OCI-M1 (cell line): ENCODE measurements at regions not wholly inside any gene's neighbourhood (a gene's known extent, or its start where the extent isn't known, plus 50 kb on each side); places are given as distances from the start of the nearest gene placed in this dataset.
"Not testable (repeated sequence)": the region's sequence is repeated elsewhere in the genome, so short reads cannot be mapped to it uniquely, and the experiment has no call there.

Source experiments
- DNase-seq: peaks from one replicate; lab custom pipeline; 2025; lab: John Stamatoyannopoulos, UW

DNA sequence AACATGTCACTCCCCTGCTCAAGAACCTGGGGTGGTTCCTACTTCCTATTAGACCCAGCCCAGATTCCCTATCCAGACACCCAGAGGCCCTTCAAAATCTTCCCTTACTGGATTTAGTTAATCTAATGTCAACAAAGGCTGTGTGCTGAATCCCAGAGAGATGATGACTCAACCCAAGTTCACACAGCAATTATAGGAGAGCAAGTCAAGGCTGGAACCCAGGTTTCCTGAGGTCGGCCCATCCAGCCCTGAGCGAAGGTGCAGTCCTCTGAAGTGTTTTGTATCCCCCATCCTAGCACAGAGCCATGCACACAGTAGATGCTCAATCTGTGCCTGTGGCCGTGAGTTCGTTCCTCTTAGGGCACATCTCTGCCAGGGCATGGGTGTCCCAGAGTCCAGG, 452.1 kb downstream of the GOLGA6L6 start:
- not testable (repeated sequence) for DNase-seq

GRCh38 chr15:20084026-20084425, 457.6 kb downstream of the GOLGA6L6 start:
- DNase-seq, result not testable (repeated sequence)

GRCh38 chr15:20074082-20074481, 467.5 kb downstream of the GOLGA6L6 start:
- not testable (repeated sequence) for DNase-seq

- DNase-seq, result not testable (repeated sequence)
Measured at GRCh38 chr15:20069043-20069442, 472.6 kb downstream of the GOLGA6L6 start.

DNA sequence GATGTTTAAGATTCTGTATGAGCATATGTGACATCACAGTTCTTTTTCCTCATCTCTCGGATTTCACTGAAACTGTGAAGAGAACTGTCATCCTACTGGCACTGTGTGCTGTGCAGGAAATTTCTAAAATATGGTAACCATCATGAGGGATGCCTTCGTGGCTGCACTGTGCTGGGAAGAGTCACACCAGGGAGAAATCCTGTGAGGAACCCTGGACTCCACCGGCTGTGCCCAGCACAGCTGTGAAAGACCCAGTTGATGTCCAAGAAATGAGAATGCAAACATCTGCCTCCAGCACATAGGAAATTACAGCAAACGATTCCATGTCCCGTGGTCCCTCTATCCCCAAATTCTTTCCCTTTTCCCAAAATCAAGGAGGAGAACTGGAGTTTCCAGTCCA, 475.4 kb downstream of the GOLGA6L6 start:
- DNase-seq, result not testable (repeated sequence)

DNA sequence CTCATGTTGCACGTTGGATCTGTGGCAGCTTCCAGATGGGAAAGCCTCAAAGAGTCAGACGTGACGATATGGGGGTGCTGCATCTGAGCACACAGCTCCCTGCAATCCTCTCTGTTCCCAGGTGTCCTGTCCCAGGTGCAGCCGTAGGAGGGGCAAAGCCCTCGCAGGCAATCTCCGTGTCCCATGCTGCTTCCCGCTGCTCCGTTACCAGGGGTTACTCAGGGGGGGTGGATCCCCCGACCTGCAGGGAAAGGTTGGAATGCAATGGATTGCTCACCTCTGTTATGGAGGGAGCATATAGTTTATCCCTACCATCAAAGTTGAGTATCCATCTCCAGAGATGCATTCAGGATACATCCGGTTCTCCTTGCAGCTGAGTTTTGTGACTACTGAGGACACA, 476.1 kb downstream of the GOLGA6L6 start:
- DNase-seq, result not testable (repeated sequence)

DNA sequence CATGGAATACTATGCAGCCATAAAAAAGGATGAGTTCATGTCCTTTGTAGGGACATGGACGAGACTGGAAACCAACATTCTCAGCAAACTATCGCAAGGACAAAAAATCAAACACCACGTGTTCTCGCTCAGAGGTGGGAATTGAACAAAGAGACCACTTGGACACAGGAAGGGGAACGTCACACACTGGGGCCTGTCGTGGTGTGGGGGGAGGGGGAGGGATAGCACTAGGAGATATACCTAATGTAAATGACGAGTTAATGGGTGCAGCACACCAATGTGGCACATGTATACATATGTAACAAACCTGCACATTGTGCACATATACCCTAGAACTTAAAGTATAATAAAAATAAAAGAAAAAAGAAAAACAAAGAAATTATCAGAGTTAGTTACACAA, 478.4 kb downstream of the GOLGA6L6 start:
- not testable (repeated sequence) for DNase-seq

GRCh38 chr15:20060838-20061237, 480.8 kb downstream of the GOLGA6L6 start:
- not testable (repeated sequence) for DNase-seq

GRCh38 chr15:20056871-20057270, 484.7 kb downstream of the GOLGA6L6 start:
- not testable (repeated sequence) for DNase-seq

GRCh38 chr15:20055921-20056320, 485.7 kb downstream of the GOLGA6L6 start:
- not testable (repeated sequence) for DNase-seq

DNA sequence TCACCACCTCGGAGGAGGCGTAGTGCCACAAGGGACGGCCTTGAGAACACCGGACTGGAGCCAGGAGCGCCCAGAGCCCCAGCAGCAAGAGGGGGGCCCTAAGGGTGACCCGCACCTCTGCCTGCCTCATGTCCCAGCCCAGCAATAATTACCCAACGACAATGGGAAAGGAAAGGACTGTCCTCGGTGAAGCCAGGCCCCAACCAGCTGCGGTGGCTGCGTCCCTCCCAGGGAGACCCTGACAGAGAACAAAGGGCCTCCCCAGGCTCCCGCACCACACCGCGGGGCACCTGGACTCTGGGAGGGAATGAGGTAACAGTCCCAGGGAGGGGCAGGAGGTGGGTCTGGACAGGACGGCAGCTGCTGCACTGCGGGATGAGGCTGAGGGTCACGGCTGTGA, 493.4 kb downstream of the GOLGA6L6 start:
- DNase-seq, result not testable (repeated sequence)

DNA sequence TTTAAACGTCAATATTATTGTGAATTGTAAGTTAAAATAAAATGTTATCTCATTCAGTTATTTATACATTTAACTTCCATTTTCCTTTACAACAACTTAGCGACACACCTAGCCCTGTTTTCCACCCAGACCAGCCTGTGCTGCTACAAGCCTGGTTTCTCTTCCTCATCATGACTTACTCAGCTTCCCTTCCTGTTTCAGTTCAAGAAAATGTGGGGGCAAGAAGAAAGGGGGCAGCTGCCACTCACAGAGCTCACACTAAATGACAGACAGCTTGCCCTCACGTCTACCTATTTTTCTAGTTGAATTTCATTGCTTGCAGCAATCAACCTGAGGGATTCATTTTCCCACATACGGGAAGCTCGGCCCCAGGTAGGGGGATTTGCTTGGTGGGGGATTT, 496.4 kb downstream of the GOLGA6L6 start:
- not testable (repeated sequence) for DNase-seq

DNA sequence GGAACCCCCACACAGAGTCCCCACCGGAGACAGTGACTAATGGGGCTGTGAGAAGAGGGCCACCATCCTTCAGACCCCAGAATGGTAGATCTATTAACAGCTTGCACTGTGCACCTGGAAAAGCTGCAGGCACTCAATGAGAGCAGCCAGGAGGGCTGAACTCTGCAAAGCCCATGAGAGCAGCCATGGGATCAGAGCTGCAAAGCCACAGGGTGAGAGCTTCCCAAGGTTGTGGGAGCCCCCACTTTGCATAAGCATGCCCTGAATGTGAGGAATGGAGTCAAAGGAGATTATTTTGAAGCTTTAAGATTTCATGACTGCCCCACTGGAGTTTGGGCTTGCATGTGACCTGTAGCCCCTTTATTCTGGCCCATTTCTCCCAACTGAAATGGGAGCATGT, 500.9 kb downstream of the GOLGA6L6 start:
- not testable (repeated sequence) for DNase-seq

DNA sequence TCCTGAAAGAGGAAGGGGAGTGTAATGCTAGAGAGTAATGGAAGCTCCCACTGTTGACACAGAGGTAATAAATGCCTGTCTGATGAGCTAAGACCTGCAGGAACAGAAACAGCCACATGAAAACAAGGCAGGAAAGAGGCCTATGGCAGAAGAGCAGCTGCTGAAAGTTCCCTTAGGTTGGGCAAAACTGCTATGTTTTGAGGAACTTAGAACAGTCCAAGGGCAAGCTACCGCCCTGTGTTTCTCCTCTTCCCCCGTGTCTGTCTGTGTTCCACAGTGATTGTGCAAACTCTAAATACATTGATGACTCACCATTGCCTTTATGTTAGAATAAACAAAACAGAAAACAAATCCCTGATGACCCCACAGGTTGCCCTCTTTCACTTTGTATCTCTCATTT, 516.6 kb downstream of the GOLGA6L6 start:
- not testable (repeated sequence) for DNase-seq

GRCh38 chr15:20022349-20022748, 519.3 kb downstream of the GOLGA6L6 start:
- DNase-seq, result not testable (repeated sequence)

- not testable (repeated sequence) for DNase-seq
Measured at GRCh38 chr15:20021351-20021750, 520.2 kb downstream of the GOLGA6L6 start.

DNA sequence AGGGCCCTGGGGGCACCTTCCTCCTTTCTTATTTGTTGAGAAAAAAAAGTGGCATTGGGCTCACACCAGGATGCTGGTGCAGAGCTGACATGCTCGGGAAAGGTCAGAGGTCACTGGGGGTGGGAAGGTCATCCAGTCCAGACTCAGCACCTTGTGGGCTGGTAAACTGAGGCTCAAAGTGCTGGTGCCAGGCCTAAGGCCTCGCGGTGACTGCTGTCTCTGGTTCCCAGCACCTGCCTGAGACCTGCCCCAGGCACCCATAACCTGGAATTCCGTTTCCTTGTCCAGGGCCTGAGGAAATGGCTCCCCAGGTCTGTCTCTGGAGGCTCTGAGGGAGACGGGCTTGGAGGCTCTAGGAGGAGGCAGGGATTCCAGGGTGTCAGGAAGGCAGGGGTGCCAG, 521.0 kb downstream of the GOLGA6L6 start:
- not testable (repeated sequence) for DNase-seq

GRCh38 chr15:20019758-20020157, 521.8 kb downstream of the GOLGA6L6 start:
- DNase-seq, result not testable (repeated sequence)

DNA sequence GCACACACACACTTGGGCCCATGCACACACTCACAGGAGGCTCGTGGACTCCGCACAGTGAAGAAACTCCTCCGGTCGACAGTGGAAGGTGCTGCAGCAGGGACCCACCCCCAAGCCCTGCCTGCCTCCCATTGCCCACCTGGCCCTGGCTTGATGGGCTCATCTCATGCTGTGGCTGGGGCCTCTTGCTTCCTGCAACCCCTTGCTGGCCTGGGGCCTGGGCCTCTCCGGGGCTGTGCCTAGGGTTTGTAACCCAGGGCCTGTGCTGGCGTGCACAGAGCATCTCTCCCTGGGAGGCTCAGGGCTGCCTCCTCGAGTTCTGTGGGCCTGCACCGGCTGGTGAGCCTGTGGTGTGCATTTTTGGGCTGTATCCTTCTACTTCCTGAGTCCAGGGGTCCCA, 524.0 kb downstream of the GOLGA6L6 start:
- DNase-seq, result not testable (repeated sequence)

DNA sequence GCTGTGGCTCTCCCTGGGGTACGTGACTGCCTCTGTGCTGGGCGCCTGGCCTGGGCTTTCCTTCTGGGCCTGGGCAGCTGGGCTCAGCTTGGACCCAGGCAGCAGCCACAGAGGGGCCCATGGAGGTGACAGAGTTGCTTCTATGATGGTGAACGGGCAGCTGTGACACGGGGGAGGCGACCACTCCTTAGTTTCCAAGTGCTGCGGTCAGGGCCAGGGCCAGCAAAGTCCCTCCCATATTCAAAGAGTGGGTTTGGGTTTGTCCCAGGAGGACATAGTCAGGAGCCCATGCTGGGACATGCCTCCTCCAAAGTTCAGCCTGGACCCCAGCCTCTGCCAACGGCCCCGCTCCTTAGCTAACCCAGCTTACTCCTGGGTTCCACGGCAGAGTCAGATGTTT, 524.7 kb downstream of the GOLGA6L6 start:
- not testable (repeated sequence) for DNase-seq

DNA sequence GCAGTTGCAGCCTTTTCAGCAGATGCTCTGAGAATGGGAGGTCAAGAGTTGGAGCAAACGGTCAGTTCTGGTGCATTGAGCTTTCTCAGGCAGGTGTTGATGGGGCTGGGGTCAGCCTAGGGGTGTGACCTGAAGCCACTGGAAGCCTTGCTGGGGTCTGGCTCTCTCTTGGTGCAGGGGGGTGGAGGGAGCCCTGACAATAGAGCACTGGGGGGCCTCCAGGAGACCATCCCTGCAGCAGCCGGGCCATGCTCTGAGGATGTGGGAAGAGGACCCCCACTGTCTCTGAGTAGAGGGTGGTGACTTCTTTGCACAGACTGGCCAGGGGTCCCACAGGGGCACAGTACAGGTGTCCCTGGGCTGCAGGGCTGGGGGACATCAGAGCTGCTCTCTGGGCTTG, 528.8 kb downstream of the GOLGA6L6 start:
- not testable (repeated sequence) for DNase-seq

- DNase-seq, result not testable (repeated sequence)
Measured at GRCh38 chr15:20010759-20011158, 530.8 kb downstream of the GOLGA6L6 start.

GRCh38 chr15:20009619-20010018, 532.0 kb downstream of the GOLGA6L6 start:
- not testable (repeated sequence) for DNase-seq

GRCh38 chr15:20007338-20007737, 534.3 kb downstream of the GOLGA6L6 start:
- not testable (repeated sequence) for DNase-seq
